ENCODE measurements at regions not wholly inside any gene's neighbourhood (a gene's known extent, or its start where the extent isn't known, plus 50 kb on each side); places are given as distances from the start of the nearest gene placed in this dataset.

GRCh38 chr18:75860166-75860565, 432.7 kb upstream of the SMIM21 start:
- TF ChIP-seq CTCF (IDR thresholded peaks at IDR 0.05) = no peak
- no peak for TF ChIP-seq POLR2A (IDR thresholded peaks at IDR 0.05)
